ENCODE measurements at regions not wholly inside any gene's neighbourhood (a gene's known extent, or its start where the extent isn't known, plus 50 kb on each side); places are given as distances from the start of the nearest gene placed in this dataset.
"Not testable (repeated sequence)": the region's sequence is repeated elsewhere in the genome, so short reads cannot be mapped to it uniquely, and the experiment has no call there.

GRCh38 chr2:4882941-4883340 lies 809.2 kb upstream of the SOX11 start:
- no peak for DNase-seq

- no peak for DNase-seq
Observed at GRCh38 chr2:4883375-4883774, 808.8 kb upstream of the SOX11 start.

- no peak for DNase-seq
Observed at GRCh38 chr2:4884117-4884571, 808.0 kb upstream of the SOX11 start.

GRCh38 chr2:4891394-4891793 lies 800.8 kb upstream of the SOX11 start:
- no peak for DNase-seq

GRCh38 chr2:4895371-4895770 lies 796.8 kb upstream of the SOX11 start:
- DNase-seq, result no peak

GRCh38 chr2:4898706-4899105 lies 793.5 kb upstream of the SOX11 start:
- DNase-seq, result no peak

- no peak for DNase-seq
Observed at GRCh38 chr2:4900242-4900641, 791.9 kb upstream of the SOX11 start.

- no peak for DNase-seq
Observed at GRCh38 chr2:4900861-4901770, 791.1 kb upstream of the SOX11 start.

- no peak for DNase-seq
Observed at GRCh38 chr2:4903656-4904348, 788.4 kb upstream of the SOX11 start.

GRCh38 chr2:4908461-4908860 lies 783.7 kb upstream of the SOX11 start:
- no peak for DNase-seq

GRCh38 chr2:4909346-4910009 lies 782.7 kb upstream of the SOX11 start:
- no peak for DNase-seq

- DNase-seq, result no peak
Observed at GRCh38 chr2:4914036-4914435, 778.1 kb upstream of the SOX11 start.

- no peak for DNase-seq
Observed at GRCh38 chr2:4914551-4914950, 777.6 kb upstream of the SOX11 start.

GRCh38 chr2:4915357-4915756 lies 776.8 kb upstream of the SOX11 start:
- DNase-seq, result no peak

GRCh38 chr2:4916094-4916493 lies 776.1 kb upstream of the SOX11 start:
- DNase-seq, result no peak

- DNase-seq, result no peak
Observed at GRCh38 chr2:4930704-4931103, 761.5 kb upstream of the SOX11 start.

GRCh38 chr2:4931721-4932365 lies 760.3 kb upstream of the SOX11 start:
- no peak for DNase-seq

GRCh38 chr2:4935291-4935690 lies 756.9 kb upstream of the SOX11 start:
- not testable (repeated sequence) for DNase-seq

- DNase-seq, result no peak
Observed at GRCh38 chr2:4937550-4937949, 754.6 kb upstream of the SOX11 start.

- DNase-seq, result no peak
Observed at GRCh38 chr2:4938206-4938605, 754.0 kb upstream of the SOX11 start.

- no peak for DNase-seq
Observed at GRCh38 chr2:4942441-4942840, 749.7 kb upstream of the SOX11 start.

GRCh38 chr2:4947911-4948310 lies 744.3 kb upstream of the SOX11 start:
- no peak for DNase-seq

GRCh38 chr2:4951368-4951767 lies 740.8 kb upstream of the SOX11 start:
- DNase-seq, result no peak
